ENCODE measurements at regions not wholly inside any gene's neighbourhood (a gene's known extent, or its start where the extent isn't known, plus 50 kb on each side); places are given as distances from the start of the nearest gene placed in this dataset.

DNA sequence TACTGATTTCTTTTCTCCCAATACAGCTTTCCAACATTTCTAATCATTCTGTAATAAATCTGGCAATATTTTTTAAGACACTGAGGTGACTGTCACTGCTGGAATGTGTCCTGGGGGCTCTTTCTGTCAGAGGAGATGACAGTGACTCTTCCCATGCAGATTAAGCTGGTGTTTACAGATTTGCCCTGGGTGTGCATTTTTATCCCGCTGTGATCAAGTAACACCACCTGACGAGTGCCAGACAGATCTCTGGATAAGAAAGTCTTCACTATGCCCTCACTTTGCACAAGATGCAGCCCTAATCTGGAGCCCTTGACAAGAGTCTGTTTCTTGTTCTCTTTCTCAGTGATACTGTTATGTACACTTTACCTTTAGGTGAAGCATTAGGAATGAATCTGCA lies 477.7 kb downstream of the ZIC1 start:
- no peak overlapping the region for H3K4me3 ChIP-seq (ENCODE audit: control insufficient read depth, low read depth, low read length)
- DNase-seq (ENCODE audit: low read depth), result no peak
- TF ChIP-seq, protein P1, sequence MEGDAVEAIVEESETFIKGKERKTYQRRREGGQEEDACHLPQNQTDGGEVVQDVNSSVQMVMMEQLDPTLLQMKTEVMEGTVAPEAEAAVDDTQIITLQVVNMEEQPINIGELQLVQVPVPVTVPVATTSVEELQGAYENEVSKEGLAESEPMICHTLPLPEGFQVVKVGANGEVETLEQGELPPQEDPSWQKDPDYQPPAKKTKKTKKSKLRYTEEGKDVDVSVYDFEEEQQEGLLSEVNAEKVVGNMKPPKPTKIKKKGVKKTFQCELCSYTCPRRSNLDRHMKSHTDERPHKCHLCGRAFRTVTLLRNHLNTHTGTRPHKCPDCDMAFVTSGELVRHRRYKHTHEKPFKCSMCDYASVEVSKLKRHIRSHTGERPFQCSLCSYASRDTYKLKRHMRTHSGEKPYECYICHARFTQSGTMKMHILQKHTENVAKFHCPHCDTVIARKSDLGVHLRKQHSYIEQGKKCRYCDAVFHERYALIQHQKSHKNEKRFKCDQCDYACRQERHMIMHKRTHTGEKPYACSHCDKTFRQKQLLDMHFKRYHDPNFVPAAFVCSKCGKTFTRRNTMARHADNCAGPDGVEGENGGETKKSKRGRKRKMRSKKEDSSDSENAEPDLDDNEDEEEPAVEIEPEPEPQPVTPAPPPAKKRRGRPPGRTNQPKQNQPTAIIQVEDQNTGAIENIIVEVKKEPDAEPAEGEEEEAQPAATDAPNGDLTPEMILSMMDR (IDR thresholded peaks at IDR 0.05; ENCODE audit: control insufficient read depth, insufficient read depth, low read depth, low read length, missing control alignments), result no peak

DNA sequence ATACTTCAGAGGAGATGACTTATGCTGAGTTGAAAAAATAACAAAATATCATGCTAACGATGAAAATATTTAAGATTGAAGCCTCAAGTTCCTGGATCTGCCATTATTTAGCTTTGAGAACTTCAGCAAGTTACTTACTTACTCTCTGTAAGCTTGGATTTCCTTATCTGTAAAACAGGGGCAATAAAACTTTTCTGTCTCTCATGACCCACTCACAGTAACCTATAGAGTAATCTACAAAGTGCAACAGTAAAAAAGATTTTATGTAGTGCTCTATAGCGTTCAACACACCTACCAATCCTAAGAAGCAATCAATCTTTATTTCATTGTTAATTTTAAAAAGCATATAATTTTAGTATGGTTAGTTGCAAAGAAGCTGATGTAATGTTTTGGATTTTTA lies 478.6 kb downstream of the ZIC1 start:
- TF ChIP-seq, protein P1 (IDR thresholded peaks at IDR 0.05; ENCODE audit: control insufficient read depth, insufficient read depth, low read depth, low read length, missing control alignments), result no peak
- no peak overlapping the region for H3K4me3 ChIP-seq (ENCODE audit: control insufficient read depth, low read depth, low read length)
- DNase-seq (ENCODE audit: low read depth), result no peak

DNA sequence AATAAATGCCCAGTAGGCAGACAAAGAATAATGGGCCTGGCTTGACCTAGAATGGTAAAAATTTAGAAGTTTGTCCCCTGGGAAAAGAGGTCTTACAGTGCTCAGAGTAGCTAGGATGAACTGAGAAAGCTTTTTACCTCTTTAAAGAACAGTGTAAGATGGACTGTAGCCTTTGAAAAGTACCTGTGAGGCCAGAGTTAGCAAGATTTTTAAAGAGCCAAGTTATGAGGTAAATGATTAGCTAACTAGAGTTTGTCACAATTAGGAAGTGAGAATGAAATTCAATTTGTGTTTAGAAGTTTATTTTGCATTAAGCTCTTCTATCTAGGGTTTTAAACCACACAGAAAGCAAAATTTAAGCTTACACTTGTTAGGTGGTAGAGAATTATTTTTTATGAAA lies 480.9 kb downstream of the ZIC1 start:
- no peak overlapping the region for H3K4me3 ChIP-seq (ENCODE audit: control insufficient read depth, low read depth, low read length)
- TF ChIP-seq, protein P1 (IDR thresholded peaks at IDR 0.05; ENCODE audit: control insufficient read depth, insufficient read depth, low read depth, low read length, missing control alignments), result no peak
- no peak for DNase-seq (ENCODE audit: low read depth)

DNA sequence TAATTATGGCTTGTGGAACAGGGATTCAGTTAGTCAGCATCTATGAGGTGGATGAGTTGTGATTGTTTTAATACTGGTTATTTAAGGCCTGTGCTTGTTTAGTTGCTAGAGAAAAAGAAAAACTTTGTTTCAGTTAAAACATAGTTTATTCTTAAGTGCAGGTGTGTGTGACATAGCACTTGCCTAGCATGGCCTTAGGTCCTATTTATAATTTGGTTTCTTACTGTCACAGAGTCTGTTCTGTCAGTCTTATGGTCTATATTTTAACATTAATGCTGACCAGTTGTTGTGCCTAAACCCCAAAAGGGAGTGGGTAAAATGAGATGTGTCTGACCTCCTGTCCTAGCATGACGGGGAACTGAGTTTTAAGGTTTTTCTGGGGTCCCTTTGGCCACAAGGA lies 486.3 kb downstream of the ZIC1 start:
- no peak for DNase-seq (ENCODE audit: low read depth)
- H3K4me3 ChIP-seq (ENCODE audit: control insufficient read depth, low read depth, low read length), result no peak overlapping the region
- TF ChIP-seq, protein P1 (IDR thresholded peaks at IDR 0.05; ENCODE audit: control insufficient read depth, insufficient read depth, low read depth, low read length, missing control alignments), result no peak

DNA sequence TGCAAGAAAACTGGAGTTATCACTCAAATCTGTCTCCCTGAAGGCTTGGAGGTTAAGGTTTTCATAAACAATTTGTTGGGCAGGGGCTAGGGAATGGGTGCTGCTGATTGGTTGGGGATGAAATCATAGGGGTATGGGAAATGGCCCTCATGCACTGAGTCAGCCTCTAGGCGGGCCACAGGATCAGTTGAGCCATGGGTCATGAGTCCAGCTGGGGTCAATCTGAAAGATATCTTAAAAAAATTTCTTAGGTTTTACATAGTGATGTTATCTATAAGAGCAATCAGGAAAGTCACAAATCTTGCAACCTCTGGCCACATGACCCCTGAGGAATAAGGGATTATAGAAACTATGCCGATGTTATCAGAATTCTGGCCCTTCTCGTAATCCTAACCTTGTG lies 491.7 kb downstream of the ZIC1 start:
- TF ChIP-seq, protein P1 (IDR thresholded peaks at IDR 0.05; ENCODE audit: control insufficient read depth, insufficient read depth, low read depth, low read length, missing control alignments), result no peak
- no peak overlapping the region for H3K4me3 ChIP-seq (ENCODE audit: control insufficient read depth, low read depth, low read length)
- no peak for DNase-seq (ENCODE audit: low read depth)

DNA sequence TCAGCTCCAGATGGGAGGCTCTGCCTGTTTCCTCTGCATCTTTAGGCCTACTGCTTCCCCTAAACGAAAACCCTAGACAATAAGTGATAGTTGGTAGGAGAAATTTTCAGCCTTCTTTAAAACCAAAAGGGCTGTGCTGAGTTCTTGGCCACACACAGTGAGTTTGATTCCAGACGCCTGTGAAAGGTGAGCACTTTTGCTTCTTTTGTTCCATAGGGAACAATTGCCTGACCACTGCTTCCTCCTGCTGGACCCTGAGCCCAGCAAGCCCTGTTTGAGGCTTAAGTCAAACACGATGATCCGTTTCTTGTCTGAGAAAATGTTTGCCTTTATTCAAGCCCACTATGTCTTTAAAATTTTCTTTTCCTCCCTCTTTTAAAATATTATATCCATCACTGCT lies 493.9 kb downstream of the ZIC1 start:
- H3K4me3 ChIP-seq (ENCODE audit: control insufficient read depth, low read depth, low read length), result no peak overlapping the region
- TF ChIP-seq, protein P1 (IDR thresholded peaks at IDR 0.05; ENCODE audit: control insufficient read depth, insufficient read depth, low read depth, low read length, missing control alignments), result no peak
- no peak for DNase-seq (ENCODE audit: low read depth)

DNA sequence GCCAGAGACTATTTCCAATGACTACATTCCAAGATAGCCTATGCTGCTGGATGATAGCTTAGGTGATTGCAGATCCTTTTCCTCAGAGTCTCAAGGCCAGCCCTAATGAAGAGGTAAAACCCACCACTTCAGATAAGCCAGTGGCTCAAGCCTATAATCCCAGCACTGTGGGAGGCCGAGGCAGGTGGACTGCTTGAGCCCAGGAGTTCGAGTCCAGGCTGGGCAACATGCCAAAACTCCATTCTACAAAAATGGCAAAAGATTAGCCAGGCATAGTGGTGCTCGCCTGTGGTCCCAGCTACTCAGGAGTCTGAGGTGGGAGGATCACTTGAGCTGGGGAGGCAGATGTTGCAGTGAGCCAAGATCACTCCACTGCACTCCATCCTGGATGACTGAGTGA lies 495.3 kb downstream of the ZIC1 start:
- H3K4me3 ChIP-seq (ENCODE audit: control insufficient read depth, low read depth, low read length), result no peak overlapping the region
- no peak for DNase-seq (ENCODE audit: low read depth)
- TF ChIP-seq, protein P1 (IDR thresholded peaks at IDR 0.05; ENCODE audit: control insufficient read depth, insufficient read depth, low read depth, low read length, missing control alignments), result no peak
